HEK293T (cell line): ENCODE measurements at regions not wholly inside any gene's neighbourhood (a gene's known extent, or its start where the extent isn't known, plus 50 kb on each side); places are given as distances from the start of the nearest gene placed in this dataset.

Experiments used
- FOXA1 ChIP-seq: fragments of 450-650 bp; IDR thresholded peaks from 2 replicates; pipeline ENCODE4 v1.6.1; 2016; ENCODE audit warnings: mild to moderate bottlenecking
- HDGF ChIP-seq: fragments of 450-650 bp; IDR thresholded peaks from 2 replicates; pipeline ENCODE4 v1.6.1; 2017; ENCODE audit warnings: antibody characterized with exemption, borderline replicate concordance
- SP1 ChIP-seq: fragments of 450-650 bp; IDR thresholded peaks from 2 replicates; pipeline ENCODE4 v1.6.1; 2017

- TF ChIP-seq FOXA1 = no peak
- TF ChIP-seq SP1 = no peak
- no peak for TF ChIP-seq HDGF
Observed at GRCh38 chr11:119828819-119829218, 99.8 kb upstream of the NECTIN1 start.
